ENCODE measurements at regions not wholly inside any gene's neighbourhood (a gene's known extent, or its start where the extent isn't known, plus 50 kb on each side); places are given as distances from the start of the nearest gene placed in this dataset.

- no peak overlapping the region for H3K27ac ChIP-seq
- TF ChIP-seq ZFX (IDR thresholded peaks at IDR 0.05; ENCODE audit: borderline replicate concordance) = no peak
- no peak for TF ChIP-seq CTCF (IDR thresholded peaks at IDR 0.05)
These were observed 107.4 kb upstream of the RIPOR2 start for GRCh38 chr6:25042984-25043725.

- no peak overlapping the region for H3K27ac ChIP-seq
These were observed 108.1 kb upstream of the RIPOR2 start for GRCh38 chr6:25043892-25044291.

GRCh38 chr6:25046942-25047341 lies 111.2 kb upstream of the RIPOR2 start:
- TF ChIP-seq ZFX (IDR thresholded peaks at IDR 0.05; ENCODE audit: borderline replicate concordance) = no peak
- TF ChIP-seq CTCF (IDR thresholded peaks at IDR 0.05) = no peak

More at GRCh38 chr6:25043892-25044291, 108.1 kb upstream of the RIPOR2 start:
- no peak for TF ChIP-seq CTCF (IDR thresholded peaks at IDR 0.05)
- no peak for TF ChIP-seq ZFX (IDR thresholded peaks at IDR 0.05; ENCODE audit: borderline replicate concordance)

GRCh38 chr6:25050356-25050755 lies 114.6 kb upstream of the RIPOR2 start:
- no peak overlapping the region for H3K27ac ChIP-seq
- TF ChIP-seq CTCF (IDR thresholded peaks at IDR 0.05) = no peak
- no peak for TF ChIP-seq ZFX (IDR thresholded peaks at IDR 0.05; ENCODE audit: borderline replicate concordance)

More at GRCh38 chr6:25046942-25047341, 111.2 kb upstream of the RIPOR2 start:
- no peak overlapping the region for H3K27ac ChIP-seq

- no peak overlapping the region for H3K27ac ChIP-seq
- TF ChIP-seq ZFX (IDR thresholded peaks at IDR 0.05; ENCODE audit: borderline replicate concordance) = no peak
- TF ChIP-seq CTCF (IDR thresholded peaks at IDR 0.05) = no peak
These were observed 115.3 kb upstream of the RIPOR2 start for GRCh38 chr6:25051083-25051482.

GRCh38 chr6:25052181-25052580 lies 116.4 kb upstream of the RIPOR2 start:
- TF ChIP-seq CTCF (IDR thresholded peaks at IDR 0.05) (no peak), ZFX (IDR thresholded peaks at IDR 0.05; ENCODE audit: borderline replicate concordance) (no peak)
- no peak overlapping the region for H3K27ac ChIP-seq

GRCh38 chr6:25053875-25054371 lies 118.2 kb upstream of the RIPOR2 start:
- TF ChIP-seq ZFX (IDR thresholded peaks at IDR 0.05; ENCODE audit: borderline replicate concordance) (no peak), CTCF (IDR thresholded peaks at IDR 0.05) (no peak)
- no peak overlapping the region for H3K27ac ChIP-seq
